GM23338 (cell line): ENCODE measurements at regions not wholly inside any gene's neighbourhood (a gene's known extent, or its start where the extent isn't known, plus 50 kb on each side); places are given as distances from the start of the nearest gene placed in this dataset.

ENCODE experiments used
- CREB1 ChIP-seq: fragments of 250-450 bp; sonication (Bioruptor Pico); IDR thresholded peaks from 2 replicates; pipeline ENCODE4 v1.5.0; 2020; ENCODE audit warnings: low read depth, mild to moderate bottlenecking, moderate library complexity
- CTCF ChIP-seq, 2 experiments: fragments of 200-600 bp in 1 of 2; sonication (generic) in 1 of 2; conservative IDR thresholded peaks; 2 replicates each; pipeline versions ENCODE4 v1.5.1 to v1.6.1; 2016 to 2017; ENCODE audit warnings: antibody characterized with exemption in 2 of 2, low read depth in 2 of 2, mild to moderate bottlenecking in 2 of 2, moderate library complexity in 1 of 2
- EZH2 ChIP-seq: fragments of 200-600 bp; sonication (generic); IDR thresholded peaks from one replicate; pipeline ENCODE4 v1.8.0; 2017; ENCODE audit warnings: antibody characterized with exemption, mild to moderate bottlenecking, low read depth; ENCODE audit not compliant: unreplicated experiment
- EZH2phosphoT487 ChIP-seq: fragments of 200-600 bp; sonication (generic); IDR thresholded peaks from one replicate; pipeline ENCODE4 v1.8.1; 2018; ENCODE audit warnings: antibody characterized with exemption; ENCODE audit not compliant: unreplicated experiment
- NANOG ChIP-seq: IDR thresholded peaks from 2 replicates; pipeline ENCODE4 v1.6.1; 2016; ENCODE audit warnings: antibody characterized with exemption, borderline replicate concordance
- POLR2AphosphoS5 ChIP-seq: IDR thresholded peaks from 2 replicates; pipeline ENCODE4 v1.6.1; 2016; ENCODE audit warnings: antibody characterized with exemption, low read depth
- STAT1 ChIP-seq: IDR thresholded peaks from one replicate; pipeline ENCODE4 v1.6.1; 2016; ENCODE audit warnings: antibody characterized with exemption; ENCODE audit not compliant: unreplicated experiment
- ZNF331 ChIP-seq: fragments of 250-450 bp; sonication (Bioruptor Pico); IDR thresholded peaks from 2 replicates; pipeline ENCODE4 v1.5.0; 2020; ENCODE audit warnings: low read depth, mild to moderate bottlenecking, moderate library complexity
- TF ChIP-seq, protein P1 (sequence below): IDR thresholded peaks from one replicate; pipeline ENCODE4 v1.6.1; 2018; ENCODE audit warnings: antibody characterized with exemption; ENCODE audit not compliant: unreplicated experiment

DNA sequence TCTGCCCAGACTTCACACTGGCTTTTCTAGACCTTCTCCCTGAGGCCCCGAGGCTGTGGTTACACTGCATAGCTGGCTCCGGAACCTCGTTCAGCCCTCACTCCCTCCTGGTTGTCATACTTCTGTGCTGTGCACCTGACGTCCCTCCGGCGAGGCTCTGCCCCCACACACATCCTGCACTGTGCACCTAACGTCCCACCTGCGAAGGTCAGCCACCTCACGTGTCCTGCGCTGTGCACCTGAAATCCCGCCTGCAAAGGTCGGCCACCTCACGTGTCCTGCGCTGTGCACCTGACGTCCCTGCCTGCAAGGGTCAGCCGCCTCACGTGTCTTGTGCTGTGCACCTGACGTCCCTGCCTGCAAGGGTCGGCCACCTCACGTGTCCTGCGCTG lies 111.0 kb upstream of the FRMD1 start:
- TF ChIP-seq EZH2 (no peak), CTCF (conservative IDR thresholded peaks at IDR 0.05; ENCODE audit: low read depth in 2 of 2) (no peak), STAT1 (no peak), POLR2AphosphoS5 (no peak), ZNF331 (CRISPR knock-in tag) (no peak), NANOG (no peak), CREB1 (CRISPR knock-in tag) (no peak), EZH2phosphoT487 (no peak)
- TF ChIP-seq, protein P1, sequence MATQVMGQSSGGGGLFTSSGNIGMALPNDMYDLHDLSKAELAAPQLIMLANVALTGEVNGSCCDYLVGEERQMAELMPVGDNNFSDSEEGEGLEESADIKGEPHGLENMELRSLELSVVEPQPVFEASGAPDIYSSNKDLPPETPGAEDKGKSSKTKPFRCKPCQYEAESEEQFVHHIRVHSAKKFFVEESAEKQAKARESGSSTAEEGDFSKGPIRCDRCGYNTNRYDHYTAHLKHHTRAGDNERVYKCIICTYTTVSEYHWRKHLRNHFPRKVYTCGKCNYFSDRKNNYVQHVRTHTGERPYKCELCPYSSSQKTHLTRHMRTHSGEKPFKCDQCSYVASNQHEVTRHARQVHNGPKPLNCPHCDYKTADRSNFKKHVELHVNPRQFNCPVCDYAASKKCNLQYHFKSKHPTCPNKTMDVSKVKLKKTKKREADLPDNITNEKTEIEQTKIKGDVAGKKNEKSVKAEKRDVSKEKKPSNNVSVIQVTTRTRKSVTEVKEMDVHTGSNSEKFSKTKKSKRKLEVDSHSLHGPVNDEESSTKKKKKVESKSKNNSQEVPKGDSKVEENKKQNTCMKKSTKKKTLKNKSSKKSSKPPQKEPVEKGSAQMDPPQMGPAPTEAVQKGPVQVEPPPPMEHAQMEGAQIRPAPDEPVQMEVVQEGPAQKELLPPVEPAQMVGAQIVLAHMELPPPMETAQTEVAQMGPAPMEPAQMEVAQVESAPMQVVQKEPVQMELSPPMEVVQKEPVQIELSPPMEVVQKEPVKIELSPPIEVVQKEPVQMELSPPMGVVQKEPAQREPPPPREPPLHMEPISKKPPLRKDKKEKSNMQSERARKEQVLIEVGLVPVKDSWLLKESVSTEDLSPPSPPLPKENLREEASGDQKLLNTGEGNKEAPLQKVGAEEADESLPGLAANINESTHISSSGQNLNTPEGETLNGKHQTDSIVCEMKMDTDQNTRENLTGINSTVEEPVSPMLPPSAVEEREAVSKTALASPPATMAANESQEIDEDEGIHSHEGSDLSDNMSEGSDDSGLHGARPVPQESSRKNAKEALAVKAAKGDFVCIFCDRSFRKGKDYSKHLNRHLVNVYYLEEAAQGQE, result no peak
